ENCODE measurements at regions not wholly inside any gene's neighbourhood (a gene's known extent, or its start where the extent isn't known, plus 50 kb on each side); places are given as distances from the start of the nearest gene placed in this dataset.

DNA sequence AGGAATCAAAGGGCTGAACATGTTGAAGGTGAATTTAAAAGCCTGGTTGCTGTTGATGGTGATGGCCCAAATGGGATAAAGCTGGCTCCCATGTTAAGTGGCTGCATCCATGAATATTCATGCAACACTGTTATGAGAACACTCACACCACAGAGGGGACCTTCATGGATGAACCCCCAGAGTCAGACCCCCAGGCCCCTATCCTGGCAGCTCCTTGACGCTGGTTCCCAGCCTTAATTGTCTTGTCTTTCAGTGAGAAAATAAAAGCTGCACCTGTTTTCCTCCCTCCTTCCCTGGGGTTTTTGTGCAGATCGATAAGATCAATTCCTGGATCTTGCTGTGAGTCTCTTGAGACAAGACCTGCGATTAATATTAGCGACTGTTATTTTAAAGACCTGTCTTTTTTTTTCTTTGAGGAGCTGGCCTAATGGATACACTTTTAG is 371.7 kb downstream of the ICE1 start:
- TF ChIP-seq CTCF (conservative IDR thresholded peaks at IDR 0.05; ENCODE audit: low read depth, low read length), result no peak
- no peak for TF ChIP-seq EZH2 (IDR thresholded peaks at IDR 0.05; ENCODE audit: borderline replicate concordance, low read depth, low read length, poor library complexity, severe bottlenecking)
